IPS-15b (cell line): ENCODE measurements at regions not wholly inside any gene's neighbourhood (a gene's known extent, or its start where the extent isn't known, plus 50 kb on each side); places are given as distances from the start of the nearest gene placed in this dataset.

ENCODE experiments used
- H3K27me3 ChIP-seq: one replicate; pipeline ENCODE4 v1.6.1; 2013; ENCODE audit warnings: low read length; ENCODE audit not compliant: control insufficient read depth, insufficient read depth
- H3K36me3 ChIP-seq: one replicate; pipeline ENCODE4 v1.6.1; 2013; ENCODE audit warnings: low read length; ENCODE audit not compliant: control insufficient read depth, insufficient read depth
- H3K4me1 ChIP-seq: one replicate; pipeline ENCODE4 v1.6.1; 2013; ENCODE audit warnings: mild to moderate bottlenecking, low read length; ENCODE audit not compliant: control insufficient read depth, insufficient read depth
- H3K4me3 ChIP-seq: one replicate; pipeline ENCODE4 v1.5.1; 2013; ENCODE audit warnings: low read depth, low read length
- H3K9ac ChIP-seq: one replicate; pipeline ENCODE4 v1.6.1; 2013; ENCODE audit warnings: low read depth, mild to moderate bottlenecking, low read length
- H3K9me3 ChIP-seq: one replicate; pipeline ENCODE4 v1.6.1; 2013; ENCODE audit warnings: mild to moderate bottlenecking, low read length; ENCODE audit not compliant: control insufficient read depth, insufficient read depth

DNA sequence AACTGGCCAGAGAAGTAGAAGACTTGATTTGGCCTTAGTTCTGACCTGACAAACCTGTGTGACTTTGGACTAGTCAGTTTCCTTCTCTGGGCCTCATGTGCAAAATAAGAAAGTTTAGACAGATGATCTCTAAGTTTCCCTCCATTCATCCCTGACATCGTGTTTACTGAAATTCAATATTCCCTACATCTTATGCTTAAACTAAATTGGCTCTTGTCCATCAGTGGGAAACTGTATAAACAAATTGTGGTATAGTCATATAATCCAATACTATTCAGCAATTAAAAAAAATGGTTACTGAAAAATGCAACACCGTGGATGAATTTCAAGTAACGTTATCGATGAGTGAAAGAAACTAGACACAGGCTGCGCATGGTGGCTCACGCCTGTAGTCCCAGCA, 64.4 kb upstream of the HRH1 start:
- no peak overlapping the region for H3K9ac ChIP-seq
- H3K4me1 ChIP-seq: no peaks in the 10 kb centered on the region
- no peaks in the 10 kb centered on the region for H3K36me3 ChIP-seq
- H3K27me3 ChIP-seq: no peaks in the 10 kb centered on the region
- no peaks in the 10 kb centered on the region for H3K9me3 ChIP-seq
- H3K4me3 ChIP-seq: no peak overlapping the region

DNA sequence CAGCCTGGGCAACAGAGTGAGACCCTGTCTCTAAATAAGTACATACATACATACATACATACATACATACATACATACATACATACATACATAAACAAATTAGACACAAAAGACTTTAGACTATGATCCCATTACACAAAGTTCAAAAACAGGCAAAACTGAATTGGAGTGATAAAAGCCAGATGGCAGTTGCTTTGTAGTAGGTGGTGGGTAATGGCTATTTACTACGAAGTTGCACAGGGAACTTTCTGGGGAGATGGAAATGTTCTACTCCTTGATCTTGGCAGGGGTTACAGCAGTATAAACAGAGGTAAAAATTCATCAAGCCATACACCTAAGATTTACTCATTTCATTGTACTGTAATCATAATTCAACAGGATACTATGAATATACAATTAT, 63.7 kb upstream of the HRH1 start:
- Histone ChIP-seq H3K4me1 (no peaks in the 10 kb centered on the region), H3K9ac (no peak overlapping the region)

DNA sequence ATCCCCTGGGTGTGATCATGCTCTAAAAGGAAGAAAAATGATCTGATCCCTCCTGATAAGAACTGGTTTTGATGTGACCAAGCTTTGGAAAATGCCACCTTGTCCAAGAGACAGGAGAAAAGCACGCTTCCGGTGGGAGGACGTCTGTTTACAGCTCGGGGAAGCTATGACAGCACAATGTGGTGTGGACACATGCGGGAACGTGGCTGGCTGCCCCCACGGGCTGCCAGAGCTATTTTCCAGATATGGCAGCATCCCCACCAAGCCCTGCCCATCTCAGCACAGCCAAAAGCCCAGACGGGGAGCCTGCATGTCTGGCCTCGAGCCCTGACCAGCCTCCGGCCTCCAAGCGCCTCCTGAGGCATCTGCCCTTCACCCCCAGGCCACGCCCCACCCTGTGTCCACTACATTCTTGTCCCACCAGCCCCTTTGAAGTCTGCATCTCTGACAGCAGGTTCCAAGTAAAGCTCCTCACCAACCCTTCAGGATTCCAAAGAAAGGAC, 63.2 kb upstream of the HRH1 start:
- Histone ChIP-seq H3K27me3 (no peaks in the 10 kb centered on the region), H3K9me3 (no peaks in the 10 kb centered on the region), H3K4me1 (peaks cover 2% of the 10 kb centered on the region), H3K9ac (no peak overlapping the region), H3K4me3 (no peak overlapping the region), H3K36me3 (no peaks in the 10 kb centered on the region)

More for the DNA sequence above, 63.7 kb upstream of the HRH1 start:
- no peaks in the 10 kb centered on the region for H3K27me3 ChIP-seq
- H3K9me3 ChIP-seq: no peaks in the 10 kb centered on the region
- no peak overlapping the region for H3K4me3 ChIP-seq
- H3K36me3 ChIP-seq: no peaks in the 10 kb centered on the region

DNA sequence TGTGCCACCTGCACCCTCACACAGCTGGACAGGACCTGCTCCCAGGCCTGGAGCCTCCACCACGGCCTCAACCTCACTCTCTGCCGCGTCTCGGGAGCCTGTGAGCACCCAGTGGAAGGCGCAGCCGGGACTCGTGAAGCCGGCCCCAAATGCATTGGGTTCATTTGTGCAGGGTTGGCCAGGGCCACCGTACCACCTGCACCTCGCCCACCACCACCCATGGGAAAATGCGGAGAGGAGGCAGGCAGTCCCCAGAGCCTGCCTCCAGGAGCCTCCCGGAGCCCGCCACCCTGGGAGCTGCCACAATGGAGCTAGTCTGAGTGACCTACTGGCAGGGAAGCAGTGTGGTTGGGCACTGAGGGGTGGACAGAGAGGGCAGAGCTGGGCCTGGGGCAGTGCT, 62.5 kb upstream of the HRH1 start:
- Histone ChIP-seq H3K4me3 (no peak overlapping the region), H3K36me3 (no peaks in the 10 kb centered on the region), H3K27me3 (peaks cover 2% of the 10 kb centered on the region), H3K9me3 (no peaks in the 10 kb centered on the region), H3K4me1 (peaks cover 4% of the 10 kb centered on the region), H3K9ac (no peak overlapping the region)

DNA sequence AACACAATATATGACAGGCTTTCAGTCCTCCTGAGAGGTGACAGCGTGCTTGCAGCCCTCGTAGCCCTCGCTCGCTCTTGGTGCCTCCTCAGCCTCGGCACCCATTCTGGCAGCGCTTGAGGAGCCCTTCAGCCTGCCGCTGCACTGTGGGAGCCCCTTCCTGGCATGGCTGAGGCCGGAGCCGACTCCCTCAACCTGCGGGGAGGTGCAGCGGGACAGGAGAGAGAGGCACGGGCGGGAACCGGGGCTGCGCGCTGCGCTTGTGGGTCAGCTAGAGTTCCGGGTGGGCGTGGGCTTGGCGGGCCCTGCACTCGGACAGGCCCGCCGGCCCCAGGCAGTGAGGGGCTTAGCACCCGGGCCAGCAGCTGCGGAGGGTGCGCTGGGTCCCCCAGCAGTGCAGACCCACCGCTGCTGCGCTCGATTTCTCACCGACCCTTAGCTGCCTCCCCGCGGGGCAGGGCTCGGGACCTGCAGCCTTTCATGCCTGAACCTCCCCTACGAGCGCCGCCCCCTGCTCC, 60.4 kb upstream of the HRH1 start:
- H3K9ac ChIP-seq: no peak overlapping the region
- no peaks in the 10 kb centered on the region for H3K36me3 ChIP-seq
- H3K27me3 ChIP-seq: peaks cover 8% of the 10 kb centered on the region
- peaks cover 4% of the 10 kb centered on the region for H3K4me1 ChIP-seq
- no peak overlapping the region for H3K4me3 ChIP-seq
- H3K9me3 ChIP-seq: no peaks in the 10 kb centered on the region

DNA sequence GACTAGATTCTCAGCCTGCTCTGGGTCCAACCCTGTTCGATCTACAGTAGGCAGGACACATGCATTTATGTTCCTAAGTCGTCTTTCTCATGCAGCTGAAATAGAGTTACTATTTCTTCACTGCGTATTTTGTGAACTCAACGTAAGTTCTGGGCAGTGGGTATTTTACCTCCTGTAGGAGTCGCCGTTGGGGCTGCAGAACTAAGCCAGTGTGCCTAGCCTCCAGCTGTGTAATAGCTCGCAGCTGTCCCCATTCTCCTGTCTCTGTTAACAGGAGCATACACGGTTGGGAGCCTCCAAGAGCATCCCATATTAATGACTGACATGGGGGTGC, 58.4 kb upstream of the HRH1 start:
- H3K36me3 ChIP-seq: no peaks in the 10 kb centered on the region
- no peak overlapping the region for H3K9ac ChIP-seq
- peaks cover 4% of the 10 kb centered on the region for H3K4me1 ChIP-seq
- no peaks in the 10 kb centered on the region for H3K9me3 ChIP-seq
- H3K4me3 ChIP-seq: peak overlapping the region; percentile 33
- peaks cover 8% of the 10 kb centered on the region for H3K27me3 ChIP-seq

DNA sequence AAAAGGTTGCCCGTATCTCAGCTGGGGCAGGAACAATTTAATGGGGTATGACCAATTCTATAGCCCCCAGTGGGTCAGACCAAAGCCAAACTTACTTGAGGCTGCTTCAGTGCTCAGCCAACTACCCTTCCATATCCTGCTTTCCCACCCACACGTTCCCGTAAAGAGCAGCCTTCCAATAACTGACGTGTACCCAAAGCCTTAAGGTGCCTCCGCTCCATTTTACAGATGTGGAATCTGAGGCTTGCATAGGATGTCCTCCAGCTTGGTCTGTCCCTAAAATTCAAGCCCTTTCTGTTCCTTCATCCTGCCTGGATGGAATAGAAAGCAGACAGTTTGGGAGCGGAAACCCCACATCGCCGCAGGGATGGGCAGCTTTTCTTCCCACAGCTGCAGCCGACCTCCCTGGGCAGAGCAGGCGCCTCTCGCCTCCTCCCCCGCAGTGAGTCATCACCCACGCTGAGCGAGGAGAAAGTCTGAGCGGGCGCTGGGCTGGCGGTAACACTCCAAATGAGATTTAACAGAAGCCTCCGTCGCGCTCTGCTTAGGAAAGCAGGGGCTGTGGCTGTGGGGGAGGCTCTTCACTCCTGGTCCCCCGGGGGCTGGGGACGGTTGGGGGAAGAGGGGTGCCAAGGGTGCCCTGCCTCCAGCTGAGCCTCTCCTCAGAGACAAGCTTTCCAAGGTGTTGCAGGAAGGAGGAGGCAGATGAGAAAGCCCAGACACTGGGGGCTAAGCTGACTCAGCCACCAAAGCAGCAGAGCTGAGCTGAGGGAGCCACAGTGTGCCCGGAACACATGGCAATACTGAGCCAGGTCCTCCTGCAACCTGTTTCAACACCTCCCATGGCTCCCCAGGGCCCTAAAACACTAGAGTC, 57.8 kb upstream of the HRH1 start:
- Histone ChIP-seq H3K27me3 (peaks cover 8% of the 10 kb centered on the region), H3K4me3 (peak overlapping the region; percentile 33), H3K36me3 (no peaks in the 10 kb centered on the region), H3K9me3 (no peaks in the 10 kb centered on the region), H3K9ac (no peak overlapping the region), H3K4me1 (peaks cover 4% of the 10 kb centered on the region)

DNA sequence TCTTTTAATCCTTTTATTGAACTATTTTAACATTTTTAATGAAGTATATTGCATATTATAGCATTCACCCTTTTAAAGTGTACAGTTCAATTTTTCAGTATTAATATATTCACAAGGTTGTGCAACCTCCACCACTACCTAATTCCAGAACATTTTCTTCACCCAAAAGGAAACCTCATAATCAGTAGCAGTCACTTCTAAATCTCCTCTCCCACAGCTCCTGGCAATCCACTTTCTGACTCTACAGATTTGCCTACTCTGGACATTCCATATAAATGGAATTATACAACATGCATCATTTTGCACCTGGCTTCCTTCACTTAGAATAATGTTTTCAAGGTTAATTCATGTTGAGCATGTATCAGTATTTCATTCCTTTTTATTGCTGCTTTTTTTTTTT, 55.0 kb upstream of the HRH1 start:
- H3K27me3 ChIP-seq: peaks cover 8% of the 10 kb centered on the region
- H3K36me3 ChIP-seq: no peaks in the 10 kb centered on the region
- H3K4me1 ChIP-seq: peaks cover 4% of the 10 kb centered on the region
- no peak overlapping the region for H3K9ac ChIP-seq
- no peak overlapping the region for H3K4me3 ChIP-seq
- H3K9me3 ChIP-seq: no peaks in the 10 kb centered on the region
